ENCODE measurements at regions not wholly inside any gene's neighbourhood (a gene's known extent, or its start where the extent isn't known, plus 50 kb on each side); places are given as distances from the start of the nearest gene placed in this dataset.

DNA sequence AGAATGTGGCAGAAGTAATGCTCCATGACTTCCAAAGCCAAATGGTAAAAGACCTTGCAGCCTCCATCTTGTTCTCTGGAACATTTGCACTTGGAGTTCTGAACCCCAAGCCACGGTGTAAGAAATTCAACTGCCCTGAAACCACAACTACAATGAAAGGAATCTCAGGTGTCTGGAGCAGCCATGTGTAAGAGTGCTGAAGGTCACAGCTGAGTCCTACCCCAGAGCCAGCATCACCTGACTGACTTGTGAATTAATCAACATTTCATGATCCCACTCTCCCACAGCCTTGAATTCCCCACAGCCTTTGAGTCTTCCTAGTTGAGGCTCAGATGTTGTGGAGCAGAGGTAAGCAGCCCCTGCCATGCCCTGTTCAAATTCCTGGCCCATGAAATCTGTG, 192.8 kb upstream of the CAMK1G start:
- DNase-seq, result no peak

DNA sequence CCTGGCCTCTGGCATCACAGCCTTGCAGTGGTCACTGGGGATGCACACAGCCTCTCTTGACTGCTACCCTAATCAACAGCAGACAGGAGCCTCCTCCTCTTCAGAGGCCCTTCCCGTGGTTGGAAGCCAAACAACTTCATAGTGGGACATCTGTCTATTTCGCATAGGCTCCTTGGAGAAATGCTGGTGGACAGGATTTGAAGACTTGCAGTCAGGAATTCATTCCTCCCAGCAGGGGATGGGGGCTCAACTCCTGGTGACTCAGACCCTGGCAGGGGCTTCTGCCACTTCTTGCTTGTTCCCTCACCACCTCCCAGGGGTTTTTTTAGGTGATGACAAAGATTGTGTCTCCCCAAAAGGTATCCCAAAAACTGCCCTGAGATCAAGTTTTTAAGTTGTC, 191.7 kb upstream of the CAMK1G start:
- no peak for DNase-seq

DNA sequence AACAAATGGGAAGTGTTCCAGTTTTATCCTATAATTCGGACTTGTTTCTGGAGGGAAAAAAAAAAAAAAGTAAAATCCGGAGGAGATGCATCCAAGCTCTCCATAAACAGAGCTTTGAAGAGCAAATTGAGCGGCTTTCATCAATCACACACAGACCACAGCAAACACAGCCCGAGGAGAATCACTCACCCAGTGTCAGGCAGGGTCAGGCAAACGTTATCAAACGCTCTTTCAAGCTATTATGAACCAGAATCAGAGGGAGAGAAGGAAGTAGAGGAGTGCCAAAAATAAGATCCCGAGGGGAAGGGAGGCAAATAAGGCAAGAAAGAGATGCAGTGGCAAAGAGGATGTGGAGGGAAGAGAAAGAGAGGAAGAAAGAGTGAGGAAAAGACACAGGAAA, 188.3 kb upstream of the CAMK1G start:
- DNase-seq, result no peak

DNA sequence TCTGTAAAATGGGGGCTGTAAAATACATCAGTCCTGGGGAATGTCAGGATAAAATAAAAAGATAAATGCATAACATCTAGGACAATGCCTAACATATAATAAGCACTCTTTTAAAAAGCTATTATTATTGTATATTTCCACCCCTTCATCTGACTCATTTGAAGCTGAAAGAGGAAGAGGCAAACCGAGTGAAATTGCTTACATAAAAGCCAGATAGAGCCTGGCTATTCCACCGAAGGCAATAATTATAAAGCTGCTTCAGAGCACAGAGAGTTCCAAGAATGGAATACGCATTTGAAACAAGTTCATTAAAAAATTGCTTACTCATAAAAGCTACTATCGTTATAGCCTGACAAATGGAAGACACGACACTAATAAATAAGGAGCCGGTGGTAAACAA, 186.1 kb upstream of the CAMK1G start:
- DNase-seq, result no peak

DNA sequence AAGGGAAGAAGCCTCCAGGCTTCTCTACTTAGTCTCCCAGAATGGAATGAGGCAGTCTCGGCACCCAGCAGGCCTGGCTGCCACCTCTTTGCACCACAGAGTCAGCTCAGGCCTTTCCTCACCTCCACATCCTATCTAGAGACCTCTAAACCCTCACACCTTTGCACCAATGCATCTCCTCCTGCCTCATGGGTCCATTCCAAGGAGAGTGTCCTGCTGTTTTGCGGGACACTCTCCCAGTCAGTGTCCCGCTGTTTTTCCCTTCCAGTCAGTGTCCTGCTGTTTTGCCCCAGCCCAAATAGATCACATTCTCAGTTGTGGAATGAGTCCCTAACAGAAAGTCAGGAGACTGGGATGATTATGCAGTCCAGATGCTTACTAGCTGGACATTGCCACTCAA, 185.6 kb upstream of the CAMK1G start:
- DNase-seq, result no peak

DNA sequence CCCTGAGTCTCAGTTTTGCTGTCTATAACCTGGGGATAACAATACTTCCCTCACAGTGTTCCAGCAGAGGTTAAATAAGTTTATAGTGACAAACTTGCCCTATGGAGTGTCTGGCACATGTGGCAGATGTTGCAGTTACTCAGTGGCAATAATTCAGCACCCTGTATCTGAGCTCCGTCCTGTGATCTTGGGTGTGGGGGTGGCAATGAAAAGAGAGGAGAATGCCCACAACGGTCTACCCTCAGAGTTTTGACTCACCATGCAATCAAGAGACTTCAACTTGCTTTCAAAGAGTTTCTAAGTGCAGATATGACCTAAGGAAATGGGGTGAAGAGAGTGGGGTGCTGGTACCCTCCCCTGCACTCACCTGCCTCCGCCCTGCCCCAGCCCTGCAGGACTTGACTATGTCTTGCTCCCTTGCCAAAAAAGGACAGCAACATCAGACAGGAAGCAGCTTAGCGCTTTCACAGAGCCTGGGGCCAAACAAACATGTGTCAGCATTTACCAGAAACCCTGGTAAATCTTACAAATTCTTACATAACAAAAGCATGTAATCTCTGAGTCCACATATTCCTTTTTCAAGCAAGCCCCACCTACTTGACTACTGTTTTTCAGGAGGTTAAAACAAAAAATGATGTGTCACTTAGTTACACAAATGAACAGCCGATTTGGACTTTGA, 185.1 kb upstream of the CAMK1G start:
- no peak for DNase-seq

DNA sequence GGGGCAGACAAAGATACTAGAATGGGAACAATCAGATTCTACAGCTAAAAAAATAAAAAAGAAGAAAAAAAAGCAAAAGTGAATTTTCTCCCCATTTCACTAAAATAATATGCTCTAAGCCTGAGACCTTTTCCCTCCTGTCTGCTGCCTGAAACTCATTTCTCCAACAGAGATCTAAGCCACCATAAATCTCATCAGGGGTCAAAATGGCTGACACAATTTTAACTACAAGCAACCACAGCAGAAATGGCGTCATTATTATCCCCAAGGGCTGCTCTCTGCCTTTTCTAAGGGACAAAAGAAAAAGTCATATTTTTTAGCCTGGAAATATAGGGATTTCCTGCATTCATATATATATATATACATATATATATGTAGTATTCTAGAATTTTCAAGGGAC, 183.7 kb upstream of the CAMK1G start:
- DNase-seq, result no peak

DNA sequence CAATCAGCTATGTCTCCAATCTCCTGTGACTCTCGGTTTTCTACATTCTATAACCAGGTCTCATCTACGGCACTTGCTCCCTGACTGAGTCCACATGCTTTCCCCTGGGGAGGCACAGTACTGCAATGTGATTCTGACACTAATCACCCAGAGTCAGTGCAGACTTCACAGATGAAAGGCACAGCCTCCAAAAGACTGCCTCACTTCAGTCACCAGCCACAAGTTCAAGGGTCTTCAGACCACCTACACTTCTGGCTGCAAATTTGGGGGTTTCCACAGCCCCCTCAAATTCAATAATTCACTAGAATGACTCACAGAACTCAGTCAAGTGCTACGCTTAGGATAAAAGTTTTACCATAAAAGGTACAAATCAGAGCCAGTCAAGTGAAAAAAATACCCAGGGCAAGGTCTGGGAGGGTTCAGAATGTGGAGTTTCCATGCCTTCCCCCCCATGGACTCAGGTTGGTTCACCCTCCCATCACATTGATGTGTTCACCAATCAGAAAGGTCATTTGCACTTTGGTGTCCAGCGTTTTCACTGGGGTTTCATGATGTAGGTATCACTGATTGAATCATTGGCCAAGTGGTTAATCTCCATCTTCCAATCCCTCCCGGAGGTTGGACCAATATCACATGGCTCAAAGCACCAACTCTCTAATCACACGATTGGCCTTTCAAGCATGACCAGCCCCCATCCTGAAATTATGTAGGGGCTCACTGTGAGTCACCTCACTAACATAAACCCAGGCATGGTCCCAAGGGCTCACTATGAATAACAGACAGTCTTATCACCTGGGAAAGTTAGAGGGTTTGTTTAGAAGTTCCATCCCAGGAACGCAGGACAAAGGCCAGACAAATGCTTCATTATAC, 182.9 kb upstream of the CAMK1G start:
- no peak for DNase-seq

DNA sequence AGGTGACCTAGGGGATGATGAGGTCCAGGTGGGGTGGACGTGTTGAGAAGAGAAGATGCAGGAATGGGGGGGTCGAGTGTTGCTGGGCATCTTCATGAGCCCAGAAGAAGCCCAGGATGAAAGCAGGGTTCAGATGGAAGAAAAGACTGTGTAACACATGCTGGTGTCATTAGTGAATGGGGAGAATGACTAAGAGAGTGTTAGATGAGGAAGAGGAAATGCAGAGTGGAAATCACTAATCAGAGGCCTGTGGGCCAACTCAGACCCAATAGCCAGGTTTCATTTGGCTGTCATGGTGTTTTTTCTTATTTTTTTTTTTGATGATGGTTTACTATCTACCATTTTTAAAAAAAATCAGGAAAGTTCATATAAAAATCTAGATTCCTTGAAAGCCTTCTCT, 180.8 kb upstream of the CAMK1G start:
- no peak for DNase-seq

DNA sequence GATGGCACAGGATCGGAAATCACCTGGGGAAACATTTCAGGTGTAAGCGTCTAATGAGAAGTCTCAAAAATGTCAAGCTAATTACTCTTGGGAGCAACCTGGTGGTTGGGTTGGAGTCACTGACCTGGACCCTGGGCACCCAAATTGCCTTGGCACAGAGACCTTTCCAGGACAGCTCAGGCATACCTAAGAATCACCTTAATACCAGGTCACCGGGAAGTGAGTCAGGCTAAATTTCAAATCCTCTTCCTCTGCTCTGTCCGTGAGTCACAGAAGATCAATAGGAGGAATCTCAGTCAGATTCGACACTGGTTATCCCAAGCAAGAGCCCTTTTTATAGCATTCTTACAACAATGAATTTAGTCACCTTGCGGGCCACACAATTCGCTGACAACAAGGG, 179.6 kb upstream of the CAMK1G start:
- no peak for DNase-seq

DNA sequence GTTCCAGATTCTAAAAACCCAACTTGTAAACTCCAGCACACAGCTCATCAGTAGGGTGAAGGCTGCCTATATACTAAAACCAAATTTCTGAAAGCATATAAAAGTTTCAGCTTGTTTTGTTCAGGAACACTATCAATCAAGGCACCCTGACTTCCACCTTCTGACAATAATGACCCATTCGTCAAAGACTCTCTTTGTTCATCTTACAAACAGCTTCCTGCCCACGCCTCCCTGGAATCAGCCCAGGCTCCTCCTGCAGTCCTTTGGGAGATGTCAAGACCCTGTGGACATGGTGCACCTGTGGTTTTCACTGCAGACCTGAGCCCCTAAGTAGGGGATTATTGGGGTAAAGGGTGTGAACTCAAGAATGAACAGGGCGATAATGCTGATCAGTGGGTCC, 178.9 kb upstream of the CAMK1G start:
- no peak for DNase-seq

DNA sequence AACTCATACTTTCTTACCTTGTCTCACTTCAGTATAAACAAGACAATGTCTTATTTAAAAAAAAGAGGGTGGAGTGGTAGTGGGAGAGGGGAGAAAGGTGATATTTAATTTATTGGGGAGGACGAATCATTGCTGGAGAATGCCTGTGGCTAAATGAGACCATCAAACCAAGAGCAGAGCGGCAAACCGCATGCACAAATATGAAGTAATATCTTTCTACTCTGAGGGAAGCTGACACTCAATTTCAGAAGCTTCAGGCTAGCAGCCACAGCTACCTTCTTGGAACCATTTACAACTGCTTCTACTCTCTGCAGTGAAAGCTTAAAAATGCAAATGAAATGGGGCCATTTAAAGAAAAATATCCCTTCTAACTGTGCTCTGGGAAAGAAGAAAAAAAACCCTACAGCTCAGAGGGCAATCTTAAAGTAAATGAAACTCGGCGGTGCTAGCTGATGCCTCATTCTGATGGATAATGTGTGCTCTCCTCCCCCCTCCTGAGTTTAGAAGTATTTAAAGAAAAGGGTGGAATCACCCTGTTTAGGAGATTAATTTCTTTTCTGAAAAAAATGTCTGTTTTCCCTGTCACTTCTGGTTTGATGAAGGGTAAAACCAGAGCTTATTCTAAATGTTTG, 178.2 kb upstream of the CAMK1G start:
- no peak for DNase-seq

DNA sequence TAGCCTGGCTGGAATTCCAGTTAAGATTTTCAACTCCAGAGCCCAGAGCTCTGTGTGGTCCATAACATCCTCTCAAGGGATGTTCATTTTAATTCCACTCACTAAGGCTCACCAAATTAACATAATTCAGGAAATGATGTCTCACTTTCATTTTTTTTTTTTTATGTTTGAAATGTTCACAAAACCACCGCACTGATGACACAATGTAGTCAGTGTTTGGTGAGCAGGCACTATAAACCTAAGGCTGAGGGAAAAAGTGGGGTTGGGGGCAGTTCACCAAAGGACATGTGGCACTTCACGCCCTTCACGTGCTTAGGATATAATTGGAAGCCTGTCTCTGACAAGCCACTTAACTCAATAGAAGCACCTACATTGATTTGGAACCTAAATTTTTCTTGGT, 177.3 kb upstream of the CAMK1G start:
- no peak for DNase-seq

DNA sequence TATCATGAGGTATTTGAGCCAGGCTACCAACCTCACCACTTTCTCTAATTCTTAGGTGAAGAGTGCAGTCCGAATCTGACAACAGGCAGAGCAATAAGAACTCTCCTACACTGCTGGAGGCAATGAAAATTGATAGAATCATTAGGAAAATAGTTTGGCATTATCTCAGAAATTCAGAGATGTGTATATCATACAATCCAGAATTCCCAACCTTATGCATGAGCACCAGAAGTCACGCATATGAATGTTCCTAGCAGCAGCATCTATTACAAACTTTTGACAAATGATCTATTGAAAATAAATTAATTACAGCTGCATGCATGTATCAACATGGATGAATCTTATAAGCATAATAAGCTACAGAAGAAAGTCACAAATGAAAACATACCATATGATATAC, 176.9 kb upstream of the CAMK1G start:
- no peak for DNase-seq

DNA sequence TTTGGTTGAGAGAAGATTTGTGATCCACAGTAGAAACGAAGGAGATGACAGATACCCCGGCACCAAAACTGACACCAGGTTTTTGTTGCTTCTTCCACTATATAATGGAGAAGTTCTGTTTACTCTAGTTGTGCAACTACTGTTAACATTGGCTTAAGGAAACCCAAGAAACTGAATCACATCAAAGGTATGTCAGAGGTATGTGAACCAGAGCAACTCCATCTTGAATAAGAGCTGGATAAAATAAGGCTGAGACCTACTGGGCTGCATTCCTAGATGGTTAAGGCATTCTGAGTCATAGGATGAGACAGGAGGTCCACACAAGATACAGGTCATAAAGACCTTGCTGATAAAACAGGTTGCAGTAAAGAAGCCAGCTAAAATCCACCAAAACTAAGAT, 173.7 kb upstream of the CAMK1G start:
- DNase-seq, result no peak

DNA sequence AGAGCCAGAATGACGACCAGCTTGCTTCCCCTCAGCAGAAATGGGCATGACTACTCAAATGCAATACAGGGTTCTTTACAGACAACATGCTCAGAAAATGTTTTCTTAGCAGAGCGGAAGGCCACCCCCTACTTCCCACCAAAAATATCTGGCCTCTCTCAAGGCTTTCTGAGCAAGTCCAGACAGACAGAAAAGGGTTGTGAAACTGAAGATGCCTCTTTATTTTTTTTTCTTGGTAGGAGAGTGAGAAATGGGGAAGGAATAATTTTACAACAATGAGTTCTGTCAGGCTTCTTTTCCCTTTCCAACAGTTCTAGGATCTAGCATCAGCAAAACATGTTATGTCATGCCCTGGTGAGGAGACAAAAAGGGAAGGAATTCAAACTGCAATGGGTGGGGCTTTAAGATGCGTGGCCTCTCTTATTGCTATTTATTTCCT, 172.0 kb upstream of the CAMK1G start:
- DNase-seq, result no peak

DNA sequence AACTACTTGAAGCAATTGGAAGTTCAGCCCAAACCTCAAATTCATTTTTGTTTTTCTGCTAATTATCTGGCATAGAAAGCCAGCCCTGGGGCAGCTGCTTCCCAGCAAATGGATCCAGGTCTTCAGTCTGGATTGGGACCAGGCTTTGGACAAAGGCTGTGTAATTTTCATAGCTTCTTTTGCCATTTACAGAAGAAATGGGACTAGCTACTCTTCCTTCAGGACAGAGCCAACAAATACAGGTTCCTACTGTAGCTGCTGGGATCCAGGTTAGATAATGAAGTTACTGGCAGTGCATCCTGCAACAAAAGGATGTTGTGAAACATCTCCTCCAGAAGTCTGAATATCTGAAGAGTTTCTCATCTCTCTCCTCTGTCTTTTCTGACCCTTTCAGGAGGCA, 171.5 kb upstream of the CAMK1G start:
- no peak for DNase-seq

DNA sequence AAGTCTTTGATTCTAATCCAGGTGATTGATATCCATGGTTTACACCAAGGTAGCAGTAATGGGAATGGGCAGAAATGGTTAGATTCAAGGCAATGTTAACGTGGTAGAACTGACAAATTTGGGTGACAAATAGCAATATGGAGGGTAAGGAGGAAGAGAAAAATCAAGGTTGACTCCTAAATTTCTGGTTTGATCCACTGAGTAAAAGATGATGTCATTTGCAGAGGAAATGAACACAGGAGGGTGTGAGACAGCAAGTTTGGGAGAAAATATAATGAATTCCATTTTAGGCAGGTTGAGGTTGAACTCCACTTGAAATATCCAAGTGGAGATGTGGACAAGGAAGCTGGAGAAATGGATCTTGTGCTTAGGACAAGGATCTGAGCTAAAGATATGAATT, 170.9 kb upstream of the CAMK1G start:
- DNase-seq, result no peak

DNA sequence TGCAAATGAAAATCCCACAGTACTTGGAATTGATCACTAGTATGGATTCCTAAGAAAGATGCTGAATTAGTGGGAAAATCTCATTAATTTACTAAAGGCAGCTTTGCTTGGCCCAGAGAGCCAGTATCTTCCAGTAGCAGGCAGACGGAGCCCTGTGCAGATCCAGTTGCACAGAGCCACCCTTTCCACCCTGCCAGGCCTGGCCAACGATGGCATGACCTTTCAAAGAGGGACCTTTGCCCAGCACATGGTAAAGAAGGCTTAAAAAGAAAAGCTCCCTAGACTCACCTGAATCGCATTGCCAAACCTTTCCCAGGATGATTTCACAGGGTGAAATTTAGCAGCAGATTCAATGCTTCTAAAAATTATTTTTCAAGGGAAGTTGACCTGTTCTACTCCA, 170.5 kb upstream of the CAMK1G start:
- DNase-seq, result no peak

DNA sequence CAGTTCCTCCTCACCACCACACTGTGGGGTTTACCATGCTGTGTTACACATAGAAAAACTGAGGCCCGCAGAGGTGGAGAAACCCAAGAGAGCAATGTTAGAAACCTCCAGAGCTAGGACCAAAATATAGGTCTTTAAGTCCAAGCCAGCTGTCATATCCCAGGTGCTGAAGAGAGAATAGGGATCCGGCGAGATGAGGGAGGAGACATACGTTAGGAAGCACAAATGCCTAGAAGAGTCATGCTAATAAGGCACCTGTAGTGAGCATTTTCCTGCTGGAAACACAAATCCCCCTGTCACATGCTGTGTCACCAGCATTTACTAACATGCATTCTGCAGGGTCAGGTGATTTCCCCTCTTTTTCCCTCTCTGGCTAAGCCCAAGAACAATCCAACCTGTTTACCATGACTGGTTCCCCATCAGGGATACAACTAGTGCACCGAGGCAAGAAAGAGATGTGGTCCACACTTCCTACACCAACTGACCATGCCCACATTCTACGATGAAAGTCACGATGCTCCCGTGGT, 168.6 kb upstream of the CAMK1G start:
- no peak for DNase-seq

DNA sequence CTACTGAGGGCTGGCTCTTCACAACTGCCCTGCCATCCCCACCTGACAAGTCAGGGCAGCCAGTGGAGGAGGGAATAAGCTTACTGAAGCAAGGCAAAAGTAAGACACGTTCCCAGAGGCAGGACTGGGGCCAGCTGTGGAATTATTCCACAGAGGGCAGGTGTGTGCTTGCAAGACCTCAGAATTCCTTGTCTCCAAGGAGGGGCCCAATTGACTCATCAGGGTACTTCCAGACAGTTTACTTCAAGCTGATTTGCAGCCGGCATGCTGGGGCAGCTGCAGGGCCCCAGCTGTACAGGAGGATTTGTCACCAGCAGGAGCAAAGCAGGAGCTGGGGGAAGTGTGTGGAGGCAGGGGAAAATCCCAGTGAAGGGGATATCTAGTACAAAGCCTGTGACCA, 167.5 kb upstream of the CAMK1G start:
- DNase-seq, result no peak

DNA sequence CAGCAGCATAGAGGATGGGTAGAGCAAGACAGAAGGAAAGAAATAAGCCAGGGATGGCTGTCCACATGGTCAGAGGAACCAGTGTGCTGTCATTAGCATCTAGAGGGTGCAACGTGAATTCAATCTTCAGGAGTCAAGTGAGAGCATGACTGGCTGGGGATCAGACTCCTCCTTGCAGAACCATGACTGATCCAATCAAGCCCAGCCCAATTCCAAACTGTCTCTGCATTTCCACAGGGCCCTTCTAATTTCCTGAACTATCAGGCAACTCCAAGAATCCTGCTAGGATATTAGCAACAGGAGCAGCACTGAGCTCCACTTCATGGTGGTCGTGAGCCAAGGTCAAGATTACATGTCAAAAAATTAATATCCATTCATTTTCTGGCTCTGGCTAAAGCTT, 166.8 kb upstream of the CAMK1G start:
- DNase-seq, result no peak

DNA sequence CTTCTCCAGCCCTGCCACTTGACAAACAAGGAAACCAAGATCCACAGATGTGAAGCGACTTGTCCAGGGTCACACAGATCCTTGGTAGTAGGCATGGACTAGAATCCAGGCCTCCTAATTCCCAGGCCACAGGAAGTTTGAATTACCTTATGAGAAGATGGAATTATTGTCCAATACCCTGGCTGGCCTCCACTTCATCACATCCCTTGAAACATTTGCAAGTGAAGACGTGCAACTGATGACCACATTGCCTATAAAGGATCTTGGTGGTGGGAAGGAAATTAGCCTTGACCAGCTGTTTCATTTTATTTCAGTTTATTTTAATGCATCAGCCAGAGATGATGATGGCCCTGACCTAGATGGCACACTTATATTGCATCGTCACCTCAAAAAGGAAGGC, 165.8 kb upstream of the CAMK1G start:
- no peak for DNase-seq

DNA sequence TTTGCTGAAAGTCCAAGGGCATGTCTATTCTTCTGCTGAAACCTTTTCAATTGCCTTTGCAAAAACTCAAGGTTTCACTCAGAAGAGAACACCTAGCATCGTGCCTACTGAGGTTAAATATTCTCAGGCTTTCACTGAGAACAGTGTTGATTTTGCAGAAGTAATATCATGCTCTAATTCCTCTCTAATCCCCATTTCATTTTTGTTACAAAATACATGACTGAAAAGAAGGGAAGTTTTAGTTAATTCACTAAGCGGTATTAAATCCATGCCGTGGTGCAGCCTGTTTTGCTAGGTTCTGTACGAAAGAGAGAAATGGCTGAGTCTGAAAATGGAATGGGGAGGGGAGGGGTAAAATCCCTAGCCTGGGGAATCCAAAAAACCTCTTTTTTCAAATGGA, 163.2 kb upstream of the CAMK1G start:
- DNase-seq, result no peak

Measured in activated effector memory CD4-positive, alpha-beta T cell treated with Interleukin-2 at 50 U/mL for 16 hours (primary cell).